ENCODE measurements at regions not wholly inside any gene's neighbourhood (a gene's known extent, or its start where the extent isn't known, plus 50 kb on each side); places are given as distances from the start of the nearest gene placed in this dataset.

DNA sequence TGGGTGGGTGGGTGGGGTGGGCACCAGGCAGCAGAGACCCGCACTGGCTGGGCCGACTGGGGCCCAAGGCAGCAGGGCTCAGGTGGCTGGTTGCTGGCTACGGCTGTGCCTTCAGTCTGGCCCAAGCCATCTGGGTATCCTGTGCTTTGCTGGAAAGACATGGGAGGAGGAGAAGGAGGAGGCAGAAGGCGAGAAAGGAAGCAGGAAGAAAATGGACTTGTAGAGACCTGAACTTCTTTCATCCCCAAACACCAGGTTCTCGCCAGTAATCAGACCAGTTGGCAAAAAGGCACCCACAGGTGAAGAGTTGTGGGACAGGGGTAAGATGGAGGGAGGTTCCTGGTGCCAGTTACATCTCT lies 78.8 kb downstream of the IGLL1 start:
- no peak for TF ChIP-seq TCF12 (IDR thresholded peaks at IDR 0.05; ENCODE audit: low read depth, low read length)
- TF ChIP-seq, protein P1, sequence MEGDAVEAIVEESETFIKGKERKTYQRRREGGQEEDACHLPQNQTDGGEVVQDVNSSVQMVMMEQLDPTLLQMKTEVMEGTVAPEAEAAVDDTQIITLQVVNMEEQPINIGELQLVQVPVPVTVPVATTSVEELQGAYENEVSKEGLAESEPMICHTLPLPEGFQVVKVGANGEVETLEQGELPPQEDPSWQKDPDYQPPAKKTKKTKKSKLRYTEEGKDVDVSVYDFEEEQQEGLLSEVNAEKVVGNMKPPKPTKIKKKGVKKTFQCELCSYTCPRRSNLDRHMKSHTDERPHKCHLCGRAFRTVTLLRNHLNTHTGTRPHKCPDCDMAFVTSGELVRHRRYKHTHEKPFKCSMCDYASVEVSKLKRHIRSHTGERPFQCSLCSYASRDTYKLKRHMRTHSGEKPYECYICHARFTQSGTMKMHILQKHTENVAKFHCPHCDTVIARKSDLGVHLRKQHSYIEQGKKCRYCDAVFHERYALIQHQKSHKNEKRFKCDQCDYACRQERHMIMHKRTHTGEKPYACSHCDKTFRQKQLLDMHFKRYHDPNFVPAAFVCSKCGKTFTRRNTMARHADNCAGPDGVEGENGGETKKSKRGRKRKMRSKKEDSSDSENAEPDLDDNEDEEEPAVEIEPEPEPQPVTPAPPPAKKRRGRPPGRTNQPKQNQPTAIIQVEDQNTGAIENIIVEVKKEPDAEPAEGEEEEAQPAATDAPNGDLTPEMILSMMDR (IDR thresholded peaks at IDR 0.05; ENCODE audit: control extremely low read depth in 1 of 3, insufficient read depth in 1 of 3, low read depth in 1 of 3, low read length in 3 of 3) = no peak
- TF ChIP-seq TEAD4 (IDR thresholded peaks at IDR 0.05; ENCODE audit: low read depth, low read length) = no peak
- no peak for TF ChIP-seq MAFK (IDR thresholded peaks at IDR 0.05; ENCODE audit: low read depth, low read length)
- no peak for TF ChIP-seq JUN (IDR thresholded peaks at IDR 0.05; ENCODE audit: low read depth, low read length)
- no peak for TF ChIP-seq SIN3A (conservative IDR thresholded peaks at IDR 0.05 in 1 of 2, IDR thresholded peaks at IDR 0.05 in 1 of 2; ENCODE audit: low read depth in 1 of 2, low read length in 2 of 2)
- no peak for TF ChIP-seq SUZ12 (IDR thresholded peaks at IDR 0.05; ENCODE audit: low read length)
- TF ChIP-seq RNF2 (IDR thresholded peaks at IDR 0.05; ENCODE audit: borderline replicate concordance, low read depth, low read length, missing control alignments, poor library complexity, severe bottlenecking) = no peak
- TF ChIP-seq GTF2F1 (IDR thresholded peaks at IDR 0.05; ENCODE audit: borderline replicate concordance, low read depth, low read length) = no peak
- TF ChIP-seq TAF1 (IDR thresholded peaks at IDR 0.05; ENCODE audit: low read depth, low read length) = no peak
- TF ChIP-seq RAD21 (IDR thresholded peaks at IDR 0.05 in 1 of 2, conservative IDR thresholded peaks at IDR 0.05 in 1 of 2; ENCODE audit: low read depth in 2 of 2, low read length in 2 of 2) = no peak
- TF ChIP-seq BACH1 (IDR thresholded peaks at IDR 0.05; ENCODE audit: low read length) = no peak
- TF ChIP-seq POLR2A (IDR thresholded peaks at IDR 0.05; ENCODE audit: control extremely low read depth in 1 of 2, low read depth in 2 of 2, low read length in 2 of 2) = no peak
- TF ChIP-seq PHF8 (conservative IDR thresholded peaks at IDR 0.05; ENCODE audit: low read depth, low read length) = no peak

Measured in H1 (cell line).